SK-N-MC (cell line): ENCODE measurements at regions not wholly inside any gene's neighbourhood (a gene's known extent, or its start where the extent isn't known, plus 50 kb on each side); places are given as distances from the start of the nearest gene placed in this dataset.

ENCODE experiments used
- EZH2 ChIP-seq: fragments of 200-600 bp; sonication (generic); IDR thresholded peaks from one replicate; pipeline ENCODE4 v1.6.1; 2017; ENCODE audit warnings: antibody characterized with exemption
- POLR2AphosphoS5 ChIP-seq: IDR thresholded peaks from 2 replicates; pipeline ENCODE4 v1.6.1; 2012; ENCODE audit warnings: mild to moderate bottlenecking, low read depth, low read length, borderline replicate concordance

GRCh38 chr13:97716746-97717145 is 236.7 kb upstream of the IPO5 start:
- no peak for TF ChIP-seq POLR2AphosphoS5
- TF ChIP-seq EZH2, result no peak
